GM23338 (cell line): ENCODE measurements at regions not wholly inside any gene's neighbourhood (a gene's known extent, or its start where the extent isn't known, plus 50 kb on each side); places are given as distances from the start of the nearest gene placed in this dataset.

ENCODE experiments used
- ATAC-seq: fragments of 200-7000 bp; cut with Tn5 transposase; 3 replicates; pipeline ENCODE4 v1.9.1; 2020
- DNase-seq: peaks from one replicate; pipeline ENCODE4 v3.0.0-alpha.2; 2015; ENCODE audit warnings: low spot score
- H2AFZ ChIP-seq: fragments of 200-600 bp; sonication (generic); 2 replicates; pipeline ENCODE4 v1.8.0; 2016; ENCODE audit warnings: antibody characterized with exemption, mild to moderate bottlenecking, moderate library complexity
- H3F3A ChIP-seq: fragments of 200-600 bp; sonication (generic); replicated peaks from 2 replicates; pipeline ENCODE4 v1.8.0; 2017; ENCODE audit warnings: antibody characterized with exemption, mixed run types, low read depth
- H3K27ac ChIP-seq: fragments of 200-600 bp; sonication (generic); 2 replicates; pipeline ENCODE4 v1.6.1; 2016; ENCODE audit warnings: low read depth
- H3K27me3 ChIP-seq: fragments of 200-600 bp; sonication (generic); 2 replicates; pipeline ENCODE4 v1.8.0; 2016; ENCODE audit warnings: mild to moderate bottlenecking, mixed run types, moderate library complexity; ENCODE audit not compliant: insufficient read depth
- H3K36me3 ChIP-seq: fragments of 200-600 bp; sonication (generic); 2 replicates; pipeline ENCODE4 v1.8.0; 2016; ENCODE audit warnings: mild to moderate bottlenecking; ENCODE audit not compliant: insufficient read depth
- H3K4me1 ChIP-seq: fragments of 200-600 bp; sonication (generic); 2 replicates; pipeline ENCODE4 v1.8.0; 2016; ENCODE audit warnings: mild to moderate bottlenecking, moderate library complexity; ENCODE audit not compliant: insufficient read depth
- H3K4me2 ChIP-seq: fragments of 200-600 bp; sonication (generic); 2 replicates; pipeline ENCODE4 v1.7.1; 2017; ENCODE audit warnings: mixed run types
- H3K4me3 ChIP-seq: fragments of 200-600 bp; sonication (generic); 2 replicates; pipeline ENCODE4 v1.6.1; 2016; ENCODE audit warnings: mixed run types
- H3K79me2 ChIP-seq: fragments of 200-600 bp; sonication (generic); replicated peaks from 2 replicates; pipeline ENCODE4 v1.8.0; 2017; ENCODE audit warnings: mild to moderate bottlenecking; ENCODE audit not compliant: insufficient read depth
- H3K9me2 ChIP-seq: fragments of 200-600 bp; sonication (generic); 2 replicates; pipeline ENCODE4 v1.8.0; 2017; ENCODE audit not compliant: insufficient read depth
- H4K20me1 ChIP-seq: fragments of 200-600 bp; sonication (generic); replicated peaks from 2 replicates; pipeline ENCODE4 v1.8.0; 2017; ENCODE audit warnings: mild to moderate bottlenecking; ENCODE audit not compliant: insufficient read depth
- H3K27ac Mint-ChIP-seq: 2 replicates; pipeline ENCODE4 v1.8.0; 2020; ENCODE audit warnings: inconsistent platforms, mild to moderate bottlenecking, moderate library complexity, mixed read lengths
- H3K27me3 Mint-ChIP-seq: 3 replicates; pipeline ENCODE4 v1.8.0; 2022; ENCODE audit warnings: low read depth, mild to moderate bottlenecking, moderate library complexity, mixed read lengths, inconsistent platforms; ENCODE audit not compliant: insufficient read depth, poor library complexity
- H3K36me3 Mint-ChIP-seq: 3 replicates; pipeline ENCODE4 v1.8.0; 2021; ENCODE audit warnings: low read depth, mild to moderate bottlenecking, inconsistent platforms, moderate library complexity, mixed read lengths
- H3K4me1 Mint-ChIP-seq: 3 replicates; pipeline ENCODE4 v1.8.0; 2020; ENCODE audit warnings: mild to moderate bottlenecking, inconsistent platforms, mixed read lengths
- H3K4me3 Mint-ChIP-seq: 3 replicates; pipeline ENCODE4 v1.8.0; 2021; ENCODE audit warnings: moderate library complexity, mild to moderate bottlenecking, inconsistent platforms, mixed read lengths
- H3K9me3 Mint-ChIP-seq: 3 replicates; pipeline ENCODE4 v1.8.0; 2020; ENCODE audit warnings: moderate library complexity, mild to moderate bottlenecking, inconsistent platforms, mixed read lengths
- CREB1 ChIP-seq: fragments of 250-450 bp; sonication (Bioruptor Pico); IDR thresholded peaks from 2 replicates; pipeline ENCODE4 v1.5.0; 2020; ENCODE audit warnings: low read depth, mild to moderate bottlenecking, moderate library complexity
- EZH2 ChIP-seq: fragments of 200-600 bp; sonication (generic); IDR thresholded peaks from one replicate; pipeline ENCODE4 v1.8.0; 2017; ENCODE audit warnings: antibody characterized with exemption, mild to moderate bottlenecking, low read depth; ENCODE audit not compliant: unreplicated experiment
- EZH2phosphoT487 ChIP-seq: fragments of 200-600 bp; sonication (generic); IDR thresholded peaks from one replicate; pipeline ENCODE4 v1.8.1; 2018; ENCODE audit warnings: antibody characterized with exemption; ENCODE audit not compliant: unreplicated experiment
- JUNB ChIP-seq: IDR thresholded peaks from one replicate; pipeline ENCODE4 v1.6.1; 2016; ENCODE audit warnings: antibody characterized with exemption; ENCODE audit not compliant: unreplicated experiment
- NANOG ChIP-seq: IDR thresholded peaks from 2 replicates; pipeline ENCODE4 v1.6.1; 2016; ENCODE audit warnings: antibody characterized with exemption, borderline replicate concordance
- POLR2AphosphoS5 ChIP-seq: IDR thresholded peaks from 2 replicates; pipeline ENCODE4 v1.6.1; 2016; ENCODE audit warnings: antibody characterized with exemption, low read depth
- STAT1 ChIP-seq: IDR thresholded peaks from one replicate; pipeline ENCODE4 v1.6.1; 2016; ENCODE audit warnings: antibody characterized with exemption; ENCODE audit not compliant: unreplicated experiment
- ZNF114 ChIP-seq: fragments of 250-450 bp; sonication (Bioruptor Pico); IDR thresholded peaks from 2 replicates; pipeline ENCODE4 v1.5.0; 2020; ENCODE audit warnings: mild to moderate bottlenecking, moderate library complexity
- ZNF331 ChIP-seq: fragments of 250-450 bp; sonication (Bioruptor Pico); IDR thresholded peaks from 2 replicates; pipeline ENCODE4 v1.5.0; 2020; ENCODE audit warnings: low read depth, mild to moderate bottlenecking, moderate library complexity
- TF ChIP-seq, protein P1 (sequence below): IDR thresholded peaks from one replicate; pipeline ENCODE4 v1.6.1; 2018; ENCODE audit warnings: antibody characterized with exemption; ENCODE audit not compliant: unreplicated experiment
- TF ChIP-seq, protein P2 (sequence below), 2 experiments: fragments of 200-600 bp in 1 of 2; sonication (generic) in 1 of 2; conservative IDR thresholded peaks; 2 replicates each; pipeline versions ENCODE4 v1.5.1 to v1.6.1; 2016 to 2017; ENCODE audit warnings: antibody characterized with exemption in 2 of 2, low read depth in 2 of 2, mild to moderate bottlenecking in 2 of 2, moderate library complexity in 1 of 2
- TF ChIP-seq, protein P3 (sequence below): fragments of 250-450 bp; sonication (Bioruptor Pico); IDR thresholded peaks from 2 replicates; pipeline ENCODE4 v1.5.0; 2020; ENCODE audit warnings: mild to moderate bottlenecking, moderate library complexity
- TF ChIP-seq, protein P4 (sequence below): IDR thresholded peaks from 2 replicates; pipeline ENCODE4 v1.6.1; 2016; ENCODE audit warnings: antibody characterized with exemption

GRCh38 chr2:19710230-19710629 lies 191.6 kb downstream of the TTC32 start:
- Mint-ChIP-seq H3K4me1 (peaks cover 5% of the 10 kb centered on the region; the same call in 2 of the 3 replicates), H3K27ac (no peak overlapping the region), H3K27me3 (peaks cover 2% of the 10 kb centered on the region), H3K4me3 (no peak overlapping the region), H3K36me3 (no peaks in the 10 kb centered on the region), H3K9me3 (peaks cover 7% of the 10 kb centered on the region)
- ATAC-seq = no peak
- Histone ChIP-seq H4K20me1 (no peaks in the 10 kb centered on the region), H3K9me2 (no peaks in the 10 kb centered on the region), H3K79me2 (no peaks in the 10 kb centered on the region), H3K27me3 (no peaks in the 10 kb centered on the region), H3F3A (no peaks in the 10 kb centered on the region), H2AFZ (no peak overlapping the region), H3K36me3 (no peaks in the 10 kb centered on the region; the same call in 1 of the 2 replicates), H3K4me1 (no peaks in the 10 kb centered on the region), H3K27ac (no peak overlapping the region), H3K4me3 (no peak overlapping the region), H3K4me2 (no peak overlapping the region)
- no peak for DNase-seq
- TF ChIP-seq, protein P1, sequence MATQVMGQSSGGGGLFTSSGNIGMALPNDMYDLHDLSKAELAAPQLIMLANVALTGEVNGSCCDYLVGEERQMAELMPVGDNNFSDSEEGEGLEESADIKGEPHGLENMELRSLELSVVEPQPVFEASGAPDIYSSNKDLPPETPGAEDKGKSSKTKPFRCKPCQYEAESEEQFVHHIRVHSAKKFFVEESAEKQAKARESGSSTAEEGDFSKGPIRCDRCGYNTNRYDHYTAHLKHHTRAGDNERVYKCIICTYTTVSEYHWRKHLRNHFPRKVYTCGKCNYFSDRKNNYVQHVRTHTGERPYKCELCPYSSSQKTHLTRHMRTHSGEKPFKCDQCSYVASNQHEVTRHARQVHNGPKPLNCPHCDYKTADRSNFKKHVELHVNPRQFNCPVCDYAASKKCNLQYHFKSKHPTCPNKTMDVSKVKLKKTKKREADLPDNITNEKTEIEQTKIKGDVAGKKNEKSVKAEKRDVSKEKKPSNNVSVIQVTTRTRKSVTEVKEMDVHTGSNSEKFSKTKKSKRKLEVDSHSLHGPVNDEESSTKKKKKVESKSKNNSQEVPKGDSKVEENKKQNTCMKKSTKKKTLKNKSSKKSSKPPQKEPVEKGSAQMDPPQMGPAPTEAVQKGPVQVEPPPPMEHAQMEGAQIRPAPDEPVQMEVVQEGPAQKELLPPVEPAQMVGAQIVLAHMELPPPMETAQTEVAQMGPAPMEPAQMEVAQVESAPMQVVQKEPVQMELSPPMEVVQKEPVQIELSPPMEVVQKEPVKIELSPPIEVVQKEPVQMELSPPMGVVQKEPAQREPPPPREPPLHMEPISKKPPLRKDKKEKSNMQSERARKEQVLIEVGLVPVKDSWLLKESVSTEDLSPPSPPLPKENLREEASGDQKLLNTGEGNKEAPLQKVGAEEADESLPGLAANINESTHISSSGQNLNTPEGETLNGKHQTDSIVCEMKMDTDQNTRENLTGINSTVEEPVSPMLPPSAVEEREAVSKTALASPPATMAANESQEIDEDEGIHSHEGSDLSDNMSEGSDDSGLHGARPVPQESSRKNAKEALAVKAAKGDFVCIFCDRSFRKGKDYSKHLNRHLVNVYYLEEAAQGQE = no peak
- TF ChIP-seq, protein P2, sequence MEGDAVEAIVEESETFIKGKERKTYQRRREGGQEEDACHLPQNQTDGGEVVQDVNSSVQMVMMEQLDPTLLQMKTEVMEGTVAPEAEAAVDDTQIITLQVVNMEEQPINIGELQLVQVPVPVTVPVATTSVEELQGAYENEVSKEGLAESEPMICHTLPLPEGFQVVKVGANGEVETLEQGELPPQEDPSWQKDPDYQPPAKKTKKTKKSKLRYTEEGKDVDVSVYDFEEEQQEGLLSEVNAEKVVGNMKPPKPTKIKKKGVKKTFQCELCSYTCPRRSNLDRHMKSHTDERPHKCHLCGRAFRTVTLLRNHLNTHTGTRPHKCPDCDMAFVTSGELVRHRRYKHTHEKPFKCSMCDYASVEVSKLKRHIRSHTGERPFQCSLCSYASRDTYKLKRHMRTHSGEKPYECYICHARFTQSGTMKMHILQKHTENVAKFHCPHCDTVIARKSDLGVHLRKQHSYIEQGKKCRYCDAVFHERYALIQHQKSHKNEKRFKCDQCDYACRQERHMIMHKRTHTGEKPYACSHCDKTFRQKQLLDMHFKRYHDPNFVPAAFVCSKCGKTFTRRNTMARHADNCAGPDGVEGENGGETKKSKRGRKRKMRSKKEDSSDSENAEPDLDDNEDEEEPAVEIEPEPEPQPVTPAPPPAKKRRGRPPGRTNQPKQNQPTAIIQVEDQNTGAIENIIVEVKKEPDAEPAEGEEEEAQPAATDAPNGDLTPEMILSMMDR (conservative IDR thresholded peaks at IDR 0.05; ENCODE audit: low read depth in 2 of 2) = no peak
- TF ChIP-seq CREB1 (CRISPR knock-in tag) (no peak), NANOG (no peak), JUNB (no peak), STAT1 (no peak), POLR2AphosphoS5 (no peak), ZNF114 (CRISPR knock-in tag) (no peak), ZNF331 (CRISPR knock-in tag) (no peak), EZH2phosphoT487 (no peak), EZH2 (no peak)
- TF ChIP-seq, protein P3, sequence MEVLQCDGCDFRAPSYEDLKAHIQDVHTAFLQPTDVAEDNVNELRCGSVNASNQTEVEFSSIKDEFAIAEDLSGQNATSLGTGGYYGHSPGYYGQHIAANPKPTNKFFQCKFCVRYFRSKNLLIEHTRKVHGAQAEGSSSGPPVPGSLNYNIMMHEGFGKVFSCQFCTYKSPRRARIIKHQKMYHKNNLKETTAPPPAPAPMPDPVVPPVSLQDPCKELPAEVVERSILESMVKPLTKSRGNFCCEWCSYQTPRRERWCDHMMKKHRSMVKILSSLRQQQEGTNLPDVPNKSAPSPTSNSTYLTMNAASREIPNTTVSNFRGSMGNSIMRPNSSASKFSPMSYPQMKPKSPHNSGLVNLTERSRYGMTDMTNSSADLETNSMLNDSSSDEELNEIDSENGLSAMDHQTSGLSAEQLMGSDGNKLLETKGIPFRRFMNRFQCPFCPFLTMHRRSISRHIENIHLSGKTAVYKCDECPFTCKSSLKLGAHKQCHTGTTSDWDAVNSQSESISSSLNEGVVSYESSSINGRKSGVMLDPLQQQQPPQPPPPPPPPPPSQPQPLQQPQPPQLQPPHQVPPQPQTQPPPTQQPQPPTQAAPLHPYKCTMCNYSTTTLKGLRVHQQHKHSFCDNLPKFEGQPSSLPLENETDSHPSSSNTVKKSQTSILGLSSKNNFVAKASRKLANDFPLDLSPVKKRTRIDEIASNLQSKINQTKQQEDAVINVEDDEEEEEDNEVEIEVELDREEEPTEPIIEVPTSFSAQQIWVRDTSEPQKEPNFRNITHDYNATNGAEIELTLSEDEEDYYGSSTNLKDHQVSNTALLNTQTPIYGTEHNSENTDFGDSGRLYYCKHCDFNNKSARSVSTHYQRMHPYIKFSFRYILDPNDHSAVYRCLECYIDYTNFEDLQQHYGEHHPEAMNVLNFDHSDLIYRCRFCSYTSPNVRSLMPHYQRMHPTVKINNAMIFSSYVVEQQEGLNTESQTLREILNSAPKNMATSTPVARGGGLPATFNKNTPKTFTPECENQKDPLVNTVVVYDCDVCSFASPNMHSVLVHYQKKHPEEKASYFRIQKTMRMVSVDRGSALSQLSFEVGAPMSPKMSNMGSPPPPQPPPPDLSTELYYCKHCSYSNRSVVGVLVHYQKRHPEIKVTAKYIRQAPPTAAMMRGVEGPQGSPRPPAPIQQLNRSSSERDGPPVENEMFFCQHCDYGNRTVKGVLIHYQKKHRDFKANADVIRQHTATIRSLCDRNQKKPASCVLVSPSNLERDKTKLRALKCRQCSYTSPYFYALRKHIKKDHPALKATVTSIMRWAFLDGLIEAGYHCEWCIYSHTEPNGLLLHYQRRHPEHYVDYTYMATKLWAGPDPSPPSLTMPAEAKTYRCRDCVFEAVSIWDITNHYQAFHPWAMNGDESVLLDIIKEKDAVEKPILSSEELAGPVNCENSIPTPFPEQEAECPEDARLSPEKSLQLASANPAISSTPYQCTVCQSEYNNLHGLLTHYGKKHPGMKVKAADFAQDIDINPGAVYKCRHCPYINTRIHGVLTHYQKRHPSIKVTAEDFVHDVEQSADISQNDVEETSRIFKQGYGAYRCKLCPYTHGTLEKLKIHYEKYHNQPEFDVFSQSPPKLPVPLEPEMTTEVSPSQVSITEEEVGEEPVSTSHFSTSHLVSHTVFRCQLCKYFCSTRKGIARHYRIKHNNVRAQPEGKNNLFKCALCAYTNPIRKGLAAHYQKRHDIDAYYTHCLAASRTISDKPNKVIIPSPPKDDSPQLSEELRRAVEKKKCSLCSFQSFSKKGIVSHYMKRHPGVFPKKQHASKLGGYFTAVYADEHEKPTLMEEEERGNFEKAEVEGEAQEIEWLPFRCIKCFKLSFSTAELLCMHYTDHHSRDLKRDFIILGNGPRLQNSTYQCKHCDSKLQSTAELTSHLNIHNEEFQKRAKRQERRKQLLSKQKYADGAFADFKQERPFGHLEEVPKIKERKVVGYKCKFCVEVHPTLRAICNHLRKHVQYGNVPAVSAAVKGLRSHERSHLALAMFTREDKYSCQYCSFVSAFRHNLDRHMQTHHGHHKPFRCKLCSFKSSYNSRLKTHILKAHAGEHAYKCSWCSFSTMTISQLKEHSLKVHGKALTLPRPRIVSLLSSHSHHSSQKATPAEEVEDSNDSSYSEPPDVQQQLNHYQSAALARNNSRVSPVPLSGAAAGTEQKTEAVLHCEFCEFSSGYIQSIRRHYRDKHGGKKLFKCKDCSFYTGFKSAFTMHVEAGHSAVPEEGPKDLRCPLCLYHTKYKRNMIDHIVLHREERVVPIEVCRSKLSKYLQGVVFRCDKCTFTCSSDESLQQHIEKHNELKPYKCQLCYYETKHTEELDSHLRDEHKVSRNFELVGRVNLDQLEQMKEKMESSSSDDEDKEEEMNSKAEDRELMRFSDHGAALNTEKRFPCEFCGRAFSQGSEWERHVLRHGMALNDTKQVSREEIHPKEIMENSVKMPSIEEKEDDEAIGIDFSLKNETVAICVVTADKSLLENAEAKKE (CRISPR knock-in tag) = no peak
- TF ChIP-seq, protein P4, sequence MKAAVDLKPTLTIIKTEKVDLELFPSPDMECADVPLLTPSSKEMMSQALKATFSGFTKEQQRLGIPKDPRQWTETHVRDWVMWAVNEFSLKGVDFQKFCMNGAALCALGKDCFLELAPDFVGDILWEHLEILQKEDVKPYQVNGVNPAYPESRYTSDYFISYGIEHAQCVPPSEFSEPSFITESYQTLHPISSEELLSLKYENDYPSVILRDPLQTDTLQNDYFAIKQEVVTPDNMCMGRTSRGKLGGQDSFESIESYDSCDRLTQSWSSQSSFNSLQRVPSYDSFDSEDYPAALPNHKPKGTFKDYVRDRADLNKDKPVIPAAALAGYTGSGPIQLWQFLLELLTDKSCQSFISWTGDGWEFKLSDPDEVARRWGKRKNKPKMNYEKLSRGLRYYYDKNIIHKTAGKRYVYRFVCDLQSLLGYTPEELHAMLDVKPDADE = no peak
